ENCODE measurements at regions not wholly inside any gene's neighbourhood (a gene's known extent, or its start where the extent isn't known, plus 50 kb on each side); places are given as distances from the start of the nearest gene placed in this dataset.

GRCh38 chr2:126381091-126381490, 274.9 kb upstream of the GYPC start:
- no peak for DNase-seq
- ATAC-seq = no peak
- intact Hi-C loops (cut with micrococcal nuclease) = no loop called here

DNA sequence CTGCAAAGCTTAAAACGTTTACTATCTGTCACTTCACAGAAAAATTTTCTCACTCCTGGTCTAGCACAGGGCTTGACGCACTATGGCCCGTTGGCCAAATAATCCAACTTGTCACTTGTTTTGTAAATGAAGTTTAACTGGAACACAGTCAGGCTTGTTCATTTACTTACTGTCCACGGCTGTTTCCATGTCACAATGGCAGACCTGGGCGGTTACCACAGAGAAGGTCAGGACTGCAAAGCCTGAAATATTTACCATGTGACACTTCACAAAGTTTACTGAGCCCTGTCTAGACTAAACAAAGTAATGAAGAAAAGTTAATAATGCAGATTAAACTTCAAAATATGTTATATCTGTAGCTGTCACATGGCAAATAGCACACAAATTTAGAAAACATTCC, 273.0 kb upstream of the GYPC start:
- intact Hi-C loops (cut with micrococcal nuclease) = no loop called here
- no peak for DNase-seq
- no peak for ATAC-seq

GRCh38 chr2:126383800-126384199, 272.2 kb upstream of the GYPC start:
- intact Hi-C loops (cut with micrococcal nuclease) = no loop called here
- ATAC-seq (no peak), DNase-seq (no peak)

DNA sequence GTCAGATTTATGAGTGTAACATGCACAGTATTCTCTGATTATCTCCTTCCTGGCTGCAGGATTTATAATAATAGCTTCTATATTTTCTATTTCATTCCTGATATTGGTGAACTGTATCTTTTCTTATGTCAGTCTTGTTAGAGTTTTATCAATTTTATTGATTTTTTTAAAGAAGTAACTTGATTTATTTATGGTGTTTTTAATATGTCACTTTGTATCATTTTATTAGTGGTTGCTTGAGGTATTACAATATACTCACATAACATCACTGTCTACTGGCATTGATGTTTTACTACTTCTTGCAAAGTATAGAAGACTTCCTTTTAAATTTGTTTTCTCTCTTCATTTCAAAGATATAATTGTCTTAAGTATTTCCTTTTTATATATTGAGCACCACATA, 270.5 kb upstream of the GYPC start:
- DNase-seq (no peak), ATAC-seq (no peak)
- intact Hi-C loops (cut with micrococcal nuclease) = no loop called here

GRCh38 chr2:126385983-126386382, 270.0 kb upstream of the GYPC start:
- DNase-seq (no peak), ATAC-seq (no peak)
- intact Hi-C loops (cut with micrococcal nuclease) = no loop called here

GRCh38 chr2:126389446-126389845, 266.5 kb upstream of the GYPC start:
- no peak for DNase-seq
- ATAC-seq = no peak
- intact Hi-C loops (cut with micrococcal nuclease) = no loop called here

DNA sequence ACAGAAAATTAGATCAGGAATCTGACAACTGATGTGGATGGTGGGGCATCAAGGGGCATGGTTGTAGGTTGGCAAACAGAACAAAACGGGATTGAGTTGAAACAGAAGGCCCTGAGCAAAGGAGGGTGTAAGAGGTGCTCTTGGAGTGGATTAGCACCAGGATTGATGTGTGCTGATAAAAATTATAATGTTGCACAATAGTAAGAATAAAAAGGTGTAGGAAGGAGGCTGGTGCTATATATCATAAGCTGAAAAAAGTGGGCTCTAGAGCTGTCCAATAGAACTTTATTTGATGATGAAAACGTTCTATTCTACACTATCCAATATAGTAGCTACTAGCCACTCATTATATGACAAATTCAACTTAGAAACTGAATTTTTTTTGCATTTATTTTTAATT, 263.1 kb upstream of the GYPC start:
- intact Hi-C loops (cut with micrococcal nuclease) = no loop called here
- DNase-seq (no peak), ATAC-seq (no peak)

DNA sequence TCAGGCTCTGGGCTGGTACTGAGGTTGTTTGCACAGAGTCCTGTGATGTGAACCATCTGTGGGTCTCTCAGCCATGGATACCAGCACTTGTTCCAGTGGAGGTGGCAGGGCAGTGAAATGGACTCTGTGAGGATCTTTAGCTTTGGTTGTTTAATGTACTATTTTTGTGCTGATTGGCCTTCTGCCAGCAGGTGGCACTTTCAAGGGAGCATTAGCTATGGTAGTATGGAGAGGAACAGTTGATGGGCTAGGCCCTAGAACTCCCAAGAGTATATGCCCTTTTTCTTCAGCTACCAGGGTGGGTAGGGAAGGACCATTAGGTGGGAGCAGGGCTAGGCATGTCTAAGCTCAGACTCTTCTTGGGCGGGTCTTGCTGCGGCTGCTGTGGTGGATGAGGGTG, 257.0 kb upstream of the GYPC start:
- DNase-seq (no peak), ATAC-seq (no peak)
- intact Hi-C loops (cut with micrococcal nuclease) = no loop called here

DNA sequence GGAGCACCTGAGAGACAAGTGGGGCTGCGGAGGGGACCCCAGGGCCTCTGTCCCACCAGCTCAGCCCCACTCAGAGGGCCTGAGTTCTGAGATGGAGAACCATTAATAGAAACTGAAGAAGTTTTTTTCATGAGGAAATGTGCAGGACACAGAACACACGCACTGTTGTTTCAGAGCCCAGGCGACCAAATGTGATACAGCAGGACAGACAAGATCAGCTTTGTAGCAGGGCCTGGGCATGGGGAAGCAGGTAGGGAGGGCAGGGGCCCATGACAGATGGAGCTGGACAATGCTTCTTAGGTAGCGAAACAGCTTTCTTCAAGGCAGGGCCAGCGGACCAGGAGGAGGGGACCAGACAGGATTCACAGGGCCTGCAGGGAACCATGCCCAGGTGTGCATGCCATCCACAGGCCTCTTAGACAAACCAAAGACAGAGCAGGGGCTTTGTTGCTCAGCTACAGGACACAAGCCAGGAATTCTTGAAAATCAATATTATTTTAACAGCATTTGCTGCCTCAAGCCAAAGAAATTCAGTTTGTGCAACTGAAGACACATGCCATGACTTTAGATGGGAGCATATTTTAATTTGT, 252.8 kb upstream of the GYPC start:
- DNase-seq = no peak
- intact Hi-C loops (cut with micrococcal nuclease) = no loop called here
- no peak for ATAC-seq

- no peak for DNase-seq
- intact Hi-C loops (cut with micrococcal nuclease) = no loop called here
- ATAC-seq = no peak
Observed at GRCh38 chr2:126406267-126406666, 249.7 kb upstream of the GYPC start.

DNA sequence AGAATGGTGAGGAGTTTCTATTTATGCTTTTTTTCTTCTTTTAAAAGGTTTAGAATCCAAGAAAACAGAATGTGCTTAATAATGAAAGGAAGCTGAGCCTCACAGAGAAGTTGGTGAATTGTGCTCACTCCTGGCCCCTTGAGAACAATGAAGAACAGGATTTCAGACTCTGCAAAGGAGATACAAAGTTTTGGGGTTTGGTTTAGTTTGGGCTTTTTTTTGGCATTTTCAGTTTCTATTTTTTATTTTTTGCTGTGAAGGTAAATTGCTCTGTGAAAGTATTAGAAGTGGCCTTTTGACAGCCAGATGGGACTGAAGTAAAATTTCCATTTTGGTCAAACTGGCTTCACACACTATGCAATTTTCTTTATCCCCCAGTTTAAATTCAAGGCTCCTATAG, 247.3 kb upstream of the GYPC start:
- DNase-seq (no peak), ATAC-seq (no peak)
- intact Hi-C loops (cut with micrococcal nuclease) = no loop called here

- no peak for DNase-seq
- intact Hi-C loops (cut with micrococcal nuclease) = no loop called here
- ATAC-seq = no peak
Observed at GRCh38 chr2:126409850-126410249, 246.1 kb upstream of the GYPC start.

GRCh38 chr2:126413079-126413478, 242.9 kb upstream of the GYPC start:
- ATAC-seq (no peak), DNase-seq (no peak)
- intact Hi-C loops (cut with micrococcal nuclease) = no loop called here

DNA sequence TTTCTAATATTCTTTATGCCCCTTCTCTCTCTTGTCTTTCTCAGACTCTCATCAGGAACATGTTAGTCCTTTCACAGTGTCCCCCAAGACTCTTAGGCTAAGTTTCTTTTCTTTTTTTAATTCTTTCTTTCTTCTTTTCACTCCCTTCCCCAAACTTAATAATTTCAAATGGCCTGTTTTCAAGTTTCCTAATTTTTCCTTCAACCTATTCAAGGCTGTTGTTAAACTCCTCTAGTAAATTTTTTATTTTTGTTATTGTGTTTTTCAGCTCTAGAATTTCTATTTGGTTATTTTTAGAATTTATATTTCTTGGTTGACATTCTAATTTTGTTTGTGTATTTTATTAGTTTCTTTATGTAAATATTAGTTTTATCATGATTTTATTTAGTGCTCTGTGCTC, 236.6 kb upstream of the GYPC start:
- intact Hi-C loops (cut with micrococcal nuclease) = no loop called here
- ATAC-seq (no peak), DNase-seq (no peak)

GRCh38 chr2:126425943-126426342, 230.0 kb upstream of the GYPC start:
- intact Hi-C loops (cut with micrococcal nuclease) = no loop called here
- DNase-seq (no peak), ATAC-seq (no peak)

GRCh38 chr2:126429103-126429502, 226.9 kb upstream of the GYPC start:
- ATAC-seq (no peak), DNase-seq (no peak)
- intact Hi-C loops (cut with micrococcal nuclease) = no loop called here

DNA sequence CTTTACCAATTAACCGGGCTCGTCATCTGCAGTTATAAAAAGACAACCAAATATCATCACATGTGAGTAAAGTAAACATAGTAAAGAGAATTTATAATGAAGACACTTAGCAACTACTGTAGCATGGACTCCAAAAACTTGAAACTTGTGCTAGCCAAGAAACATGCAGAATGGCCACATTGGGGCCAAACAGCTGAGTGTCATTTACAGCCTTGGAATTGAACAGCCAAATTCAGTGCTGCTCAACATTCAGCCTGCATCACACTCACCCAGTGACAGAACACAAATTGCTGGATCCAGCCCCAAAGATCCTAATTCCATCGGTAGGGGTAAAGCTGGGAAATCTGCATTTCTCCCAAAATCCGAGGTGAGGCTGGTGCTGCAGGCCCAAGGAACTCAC, 224.8 kb upstream of the GYPC start:
- no peak for ATAC-seq
- intact Hi-C loops (cut with micrococcal nuclease) = no loop called here

DNA sequence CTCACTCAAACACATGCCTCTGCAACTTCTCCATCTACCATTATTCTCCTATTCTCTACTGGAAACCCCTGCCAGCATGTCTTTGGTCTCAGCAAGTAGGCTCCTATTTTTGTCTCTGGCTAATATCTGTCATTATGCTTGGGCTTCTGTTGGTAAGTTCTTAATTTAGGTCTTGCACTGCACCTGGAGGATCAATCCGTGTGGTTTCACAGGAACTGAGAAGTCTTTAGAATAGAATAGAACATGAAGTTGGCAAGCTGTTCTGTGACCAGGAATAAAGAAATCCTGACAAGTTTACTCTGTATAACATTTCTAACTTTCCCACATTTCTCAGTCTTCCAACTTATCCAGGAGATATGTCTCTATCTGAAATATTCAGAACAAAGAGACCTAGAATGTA, 219.5 kb upstream of the GYPC start:
- DNase-seq = no peak
- no peak for ATAC-seq
- intact Hi-C loops (cut with micrococcal nuclease) = no loop called here

More for the DNA sequence above, 224.8 kb upstream of the GYPC start:
- no peak for DNase-seq

GRCh38 chr2:126437016-126437415, 218.9 kb upstream of the GYPC start:
- DNase-seq (no peak), ATAC-seq (no peak)
- intact Hi-C loops (cut with micrococcal nuclease) = no loop called here

DNA sequence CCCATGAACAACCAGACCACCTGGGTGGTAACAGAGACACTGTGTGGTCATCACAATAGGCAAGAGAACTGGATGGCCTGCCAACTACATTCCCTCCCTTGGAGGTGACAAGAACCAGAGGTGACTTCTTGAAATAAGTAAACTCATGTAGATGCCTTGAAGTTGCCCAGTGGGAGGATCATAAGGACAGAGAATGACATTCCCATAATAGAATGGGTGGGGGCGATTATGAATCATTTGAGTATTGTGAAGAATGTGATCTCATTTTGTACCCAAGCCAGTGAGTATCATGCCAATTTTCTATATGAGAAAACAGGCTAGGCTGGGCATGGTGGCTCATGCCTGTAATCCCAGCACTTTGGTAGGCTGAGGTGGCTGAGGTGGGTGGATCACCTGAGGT, 211.4 kb upstream of the GYPC start:
- DNase-seq (no peak), ATAC-seq (no peak)
- intact Hi-C loops (cut with micrococcal nuclease) = no loop called here

- intact Hi-C loops (cut with micrococcal nuclease) = no loop called here
- ATAC-seq (no peak), DNase-seq (no peak)
Observed at GRCh38 chr2:126446106-126446695, 209.8 kb upstream of the GYPC start.

DNA sequence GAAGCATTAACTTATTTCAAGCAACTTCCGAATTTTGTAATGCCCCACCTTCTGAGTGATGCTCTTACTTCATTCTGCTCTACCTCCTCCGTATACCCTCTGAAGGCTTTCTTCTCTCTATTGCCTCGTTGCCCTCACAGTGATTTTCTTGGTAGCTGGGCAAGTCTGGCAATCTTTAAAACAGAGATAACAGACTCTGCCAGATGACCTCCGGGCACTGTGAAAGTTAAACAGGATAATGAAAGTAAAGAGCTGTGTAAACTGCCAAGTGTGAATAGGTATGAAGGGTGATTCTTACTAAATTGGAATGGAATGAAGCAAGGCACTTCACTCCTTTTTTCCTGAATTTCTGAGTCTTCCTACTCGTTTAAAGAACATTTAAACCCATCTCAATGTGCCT, 207.3 kb upstream of the GYPC start:
- ATAC-seq (no peak), DNase-seq (no peak)
- intact Hi-C loops (cut with micrococcal nuclease) = no loop called here

Data from left ventricle myocardium superior (tissue), 1 donor.